GM19463 (cell line): ENCODE measurements at regions not wholly inside any gene's neighbourhood (a gene's known extent, or its start where the extent isn't known, plus 50 kb on each side); places are given as distances from the start of the nearest gene placed in this dataset.
"Not testable (repeated sequence)": the region's sequence is repeated elsewhere in the genome, so short reads cannot be mapped to it uniquely, and the experiment has no call there.

ENCODE experiments used
- ATAC-seq: cut with Tn5 transposase; IDR thresholded peaks from one replicate; pipeline ENCODE4 v1.9.1; 2021; ENCODE audit warnings: mild to moderate bottlenecking, moderate library complexity; ENCODE audit not compliant: unreplicated experiment

DNA sequence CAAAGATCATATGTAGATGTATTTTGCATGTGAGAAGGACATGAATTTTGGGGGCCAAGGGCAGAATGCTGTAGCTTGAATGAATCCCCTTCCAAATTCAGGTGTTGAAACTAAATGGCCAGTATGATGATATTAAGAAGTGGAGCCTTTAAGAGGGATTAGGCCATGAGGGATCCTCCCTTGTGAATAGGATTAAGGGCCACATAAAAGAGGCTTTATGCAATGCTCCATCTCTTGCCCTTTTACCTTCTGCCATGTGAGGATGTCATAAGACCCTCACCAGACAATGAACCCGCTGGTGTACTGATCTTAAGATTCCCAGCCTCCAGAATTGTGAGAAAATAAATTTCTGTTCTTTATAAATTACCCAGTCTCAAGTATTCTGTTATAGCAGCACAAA, 206.1 kb downstream of the YTHDC2 start:
- ATAC-seq, result no peak

DNA sequence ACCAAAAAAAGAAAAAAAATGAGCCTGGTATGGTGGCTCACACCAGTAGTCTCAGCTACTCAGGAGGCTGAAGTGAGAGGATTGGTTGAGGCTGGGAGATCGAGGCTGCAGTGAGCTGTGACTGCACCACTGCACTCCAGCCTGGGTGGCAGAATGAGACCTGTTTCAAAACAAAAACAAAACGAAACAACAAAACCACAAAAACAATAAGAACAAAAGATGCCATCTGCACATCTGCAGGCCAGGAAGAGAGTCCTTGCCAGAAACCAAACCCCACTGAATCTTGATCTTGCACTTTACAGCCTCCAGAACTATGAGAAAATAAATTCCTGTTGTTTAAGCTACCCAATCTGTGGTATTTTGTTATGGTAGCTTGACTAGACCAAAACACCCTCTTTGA, 207.7 kb downstream of the YTHDC2 start:
- ATAC-seq, result no peak

DNA sequence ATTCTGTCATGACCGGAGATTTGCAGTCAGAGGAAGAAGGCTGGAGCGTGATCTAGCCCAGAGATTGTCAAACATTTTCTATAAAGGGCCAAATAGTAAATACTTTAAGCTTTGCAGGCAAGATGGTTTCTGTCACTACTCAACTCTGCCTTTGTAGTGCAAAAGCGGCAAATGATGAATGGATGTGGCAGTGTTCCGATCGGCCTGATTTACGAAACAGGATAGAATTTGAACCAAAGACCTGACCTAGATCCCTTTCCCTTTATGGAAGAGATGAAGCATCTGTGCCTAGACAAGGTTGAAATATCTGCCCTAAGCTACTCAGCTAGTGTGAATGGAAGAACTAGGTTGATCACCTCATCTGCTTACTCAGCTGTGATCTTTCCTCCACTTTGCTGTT, 209.5 kb downstream of the YTHDC2 start:
- ATAC-seq, result no peak

DNA sequence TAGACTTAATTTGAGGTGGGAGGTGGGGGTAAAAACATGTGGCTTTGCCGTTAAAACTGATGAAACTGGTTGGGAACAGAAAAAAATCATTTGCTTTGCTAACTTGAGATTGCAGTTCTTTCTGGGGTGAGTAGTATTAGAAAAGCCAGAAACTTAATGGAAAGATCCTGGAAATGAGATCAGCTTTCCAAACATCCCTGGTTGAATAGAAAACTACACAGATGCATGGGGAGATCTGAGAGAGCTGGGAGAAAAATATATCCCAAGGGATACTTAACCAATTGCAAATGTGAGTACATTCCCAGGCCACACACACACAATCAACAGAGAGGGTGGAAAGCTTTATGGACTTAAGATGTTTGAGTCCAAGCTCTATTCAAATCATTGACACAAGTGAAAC, 222.3 kb downstream of the YTHDC2 start:
- no peak for ATAC-seq

DNA sequence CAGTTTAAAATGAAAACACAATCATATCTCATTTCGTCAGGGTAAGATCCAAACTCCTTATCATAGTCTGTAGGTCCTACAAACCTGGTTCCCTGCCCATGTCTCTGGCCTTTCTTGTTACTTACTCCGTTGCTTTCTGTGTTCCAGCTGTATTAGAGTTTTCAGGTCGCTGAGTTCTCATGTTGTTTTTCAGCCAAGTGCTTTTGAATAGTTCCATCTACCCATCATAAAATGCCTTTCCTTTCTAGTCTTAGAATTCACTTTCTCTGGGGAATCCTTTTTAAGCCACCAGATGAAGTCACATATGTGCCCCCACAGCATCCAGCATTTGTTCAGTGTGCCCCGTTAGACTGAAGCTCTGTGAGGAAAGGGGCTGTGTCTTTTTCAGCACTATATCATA, 228.7 kb downstream of the YTHDC2 start:
- ATAC-seq, result no peak

DNA sequence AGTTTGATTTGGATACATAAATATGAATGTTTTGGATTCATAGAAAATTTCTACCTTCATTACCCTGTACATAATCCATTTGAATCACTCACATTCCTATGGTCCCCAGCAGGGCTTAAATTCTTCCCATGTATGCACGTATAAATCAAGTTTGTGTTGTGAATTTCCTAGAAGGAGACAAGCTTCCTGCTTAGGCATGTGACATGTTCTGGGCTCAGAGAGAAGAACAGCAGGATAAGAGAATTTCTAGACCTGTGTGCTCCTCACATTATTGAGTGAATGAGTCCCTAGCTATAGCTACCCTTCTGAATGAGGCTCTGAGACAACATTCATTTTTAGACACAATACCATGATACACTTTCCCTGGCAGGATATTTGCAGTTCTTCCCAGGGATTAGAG, 229.1 kb downstream of the YTHDC2 start:
- ATAC-seq, result no peak

DNA sequence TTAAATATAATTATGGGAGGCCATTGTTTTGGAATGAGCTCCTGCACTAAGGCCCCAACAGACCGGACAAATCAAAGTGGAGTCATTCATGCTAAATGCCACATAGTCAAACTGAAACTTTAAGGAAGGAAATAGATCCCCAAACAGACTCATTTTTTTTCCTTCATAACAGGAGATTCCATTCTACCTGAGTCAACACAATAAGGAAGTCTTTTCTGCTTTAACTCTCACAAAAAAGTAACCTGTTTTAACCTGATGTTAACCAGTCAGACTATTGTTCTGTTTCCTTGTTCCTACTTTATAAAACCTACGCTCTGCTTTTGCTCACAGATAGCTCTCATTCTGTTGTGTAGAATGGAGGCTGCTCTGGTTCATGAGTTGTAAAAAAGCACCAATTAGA, 234.9 kb downstream of the YTHDC2 start:
- no peak for ATAC-seq

DNA sequence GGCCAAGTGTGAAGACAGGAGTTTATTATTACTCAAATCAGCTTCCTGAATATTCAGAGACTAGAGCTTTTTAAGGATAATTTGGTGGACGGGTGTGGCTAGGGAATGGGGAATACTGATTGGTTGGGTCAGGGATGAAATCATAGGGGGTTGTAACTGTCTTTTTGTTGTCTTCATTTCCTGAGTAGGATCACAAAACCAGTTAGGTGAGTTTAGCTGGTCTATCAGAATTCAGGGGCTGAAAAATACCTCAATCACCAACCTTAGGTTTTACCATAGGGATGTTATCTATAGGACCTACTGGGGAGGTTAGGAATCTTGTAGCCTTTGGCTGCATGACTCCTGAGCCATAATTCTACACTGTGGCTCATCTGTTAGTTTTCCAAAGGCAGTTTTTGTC, 235.8 kb downstream of the YTHDC2 start:
- no peak for ATAC-seq

DNA sequence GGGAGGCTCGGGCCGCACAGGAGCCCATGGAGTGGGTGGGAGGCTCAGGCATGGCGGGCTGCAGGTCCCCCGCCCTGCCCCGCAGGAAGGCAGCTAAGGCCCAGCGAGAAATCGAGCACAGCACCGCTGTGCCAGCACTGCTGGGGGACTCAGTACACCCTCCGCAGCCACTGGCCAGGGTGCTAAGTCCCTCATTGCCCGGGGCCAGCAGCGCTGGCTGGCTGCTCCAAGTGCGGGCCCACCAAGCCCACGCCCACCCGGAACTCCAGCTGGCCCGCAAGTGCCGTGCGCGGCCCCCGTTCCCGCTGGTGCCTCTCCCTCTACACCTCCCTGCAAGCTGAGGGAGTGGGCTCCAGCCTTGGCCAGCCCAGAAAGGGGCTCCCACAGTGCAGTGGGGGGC, 239.7 kb downstream of the YTHDC2 start:
- ATAC-seq, result not testable (repeated sequence)

DNA sequence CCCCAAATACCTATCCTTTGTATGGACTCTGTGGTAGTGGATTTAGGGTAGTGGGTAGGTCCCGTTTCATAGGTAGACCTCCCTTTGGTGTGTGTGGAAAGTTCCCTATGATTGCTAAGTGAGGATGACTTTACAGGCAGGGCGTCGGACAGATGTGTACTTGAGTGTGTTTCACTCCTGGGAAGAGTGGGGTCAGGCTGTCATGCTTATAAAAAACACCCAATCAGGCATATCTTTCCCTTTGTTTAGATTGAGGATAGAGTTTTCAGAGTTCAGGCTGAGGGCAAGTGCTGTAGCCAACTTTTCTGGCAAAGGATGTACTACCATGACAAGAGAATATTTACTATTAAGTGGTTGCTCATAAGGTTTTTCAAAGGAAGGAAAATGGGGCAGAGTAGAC, 242.0 kb downstream of the YTHDC2 start:
- no peak for ATAC-seq

DNA sequence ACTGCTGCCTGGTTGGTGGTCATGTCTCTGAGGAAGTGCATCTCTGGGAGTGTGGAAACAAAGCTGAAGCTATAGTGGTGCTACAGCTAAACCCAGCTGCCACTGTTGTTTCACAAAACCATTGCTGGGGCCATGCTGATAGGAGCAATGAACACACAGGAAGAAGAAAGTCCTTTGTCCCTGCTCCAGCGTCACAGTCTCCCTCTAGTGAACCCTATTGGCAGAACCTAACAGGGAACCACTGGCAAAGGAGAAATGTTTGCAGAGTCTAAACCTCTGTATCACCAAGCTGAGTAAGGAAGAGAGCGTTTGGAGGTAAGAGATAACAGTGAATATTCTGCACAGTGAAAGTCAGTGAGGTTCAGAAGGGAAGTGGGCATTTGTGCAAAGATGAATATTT, 244.0 kb downstream of the YTHDC2 start:
- ATAC-seq, result no peak

DNA sequence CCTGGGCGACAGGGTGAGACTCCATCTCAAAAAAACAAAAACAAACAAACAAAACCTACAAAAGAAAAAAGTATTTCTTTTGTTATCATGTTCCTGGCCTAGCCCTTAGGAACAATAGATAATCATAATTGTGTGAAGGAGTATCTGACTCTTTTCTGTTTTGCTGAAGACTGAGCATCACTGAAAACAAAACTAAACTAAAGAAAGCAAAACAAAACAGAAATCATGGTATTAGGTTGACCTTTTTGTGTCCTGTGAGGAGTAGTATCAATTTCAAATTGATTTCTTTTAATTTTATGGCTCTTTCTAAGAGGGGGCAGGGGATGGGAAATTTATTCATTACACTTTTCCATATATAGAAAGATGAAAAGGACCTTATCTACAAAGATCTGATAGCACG, 246.0 kb downstream of the YTHDC2 start:
- no peak for ATAC-seq

DNA sequence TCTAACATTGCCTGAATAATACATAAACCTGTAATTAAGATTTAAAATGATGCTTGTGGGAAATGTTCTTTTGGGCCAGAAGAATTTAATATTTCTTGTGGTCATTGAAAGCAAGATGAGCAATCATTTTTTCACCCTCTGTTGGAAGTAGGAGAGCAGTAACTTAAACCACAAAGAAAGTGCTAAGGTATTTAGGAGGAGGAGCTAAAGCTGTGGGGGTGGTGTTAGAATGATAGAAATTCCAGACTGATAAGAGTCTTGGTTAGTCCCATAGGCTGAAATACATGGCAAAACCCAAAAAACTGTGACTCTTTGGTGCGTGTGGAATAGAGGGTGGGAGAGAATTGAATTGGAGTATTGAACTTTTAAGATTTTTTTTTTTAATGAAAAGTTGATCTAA, 247.0 kb downstream of the YTHDC2 start:
- no peak for ATAC-seq

DNA sequence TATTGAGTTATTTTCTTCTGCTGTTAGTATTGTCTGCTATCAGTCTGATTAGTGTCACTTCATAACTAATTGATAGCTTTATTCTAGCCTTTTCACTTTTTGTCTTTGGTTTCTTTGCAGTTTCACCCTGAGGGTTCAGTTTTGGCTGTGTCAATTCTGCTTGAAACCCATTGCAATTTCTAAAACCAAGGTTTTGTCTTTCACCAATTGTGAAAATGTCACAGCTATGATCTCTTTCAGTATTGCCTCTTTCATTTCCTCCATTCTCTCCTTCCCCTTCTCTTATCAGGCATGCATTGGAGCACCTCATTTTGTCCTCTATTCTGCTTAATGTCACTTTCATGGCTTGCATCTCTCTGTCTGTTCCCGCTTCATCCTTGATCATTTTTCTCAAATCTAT, 248.1 kb downstream of the YTHDC2 start:
- ATAC-seq, result no peak

DNA sequence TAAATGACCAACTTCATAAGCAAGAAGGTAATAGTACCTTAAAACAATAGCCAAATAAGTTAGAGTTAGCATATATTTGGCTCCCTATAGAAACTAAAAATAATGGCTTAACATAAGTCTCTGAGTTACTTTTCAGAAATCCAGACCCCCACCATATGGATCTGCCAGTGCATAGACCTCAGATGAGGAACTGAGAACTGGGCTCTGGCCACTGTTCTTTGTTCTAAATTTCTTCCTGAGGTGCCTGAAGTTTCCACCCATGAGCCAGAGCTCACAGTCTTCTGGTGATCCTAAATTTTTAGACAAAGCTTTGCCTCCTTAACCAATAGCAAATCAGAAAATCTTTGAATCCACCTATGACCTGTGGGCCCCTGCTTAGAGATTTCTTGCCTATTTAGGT, 250.9 kb downstream of the YTHDC2 start:
- no peak for ATAC-seq

DNA sequence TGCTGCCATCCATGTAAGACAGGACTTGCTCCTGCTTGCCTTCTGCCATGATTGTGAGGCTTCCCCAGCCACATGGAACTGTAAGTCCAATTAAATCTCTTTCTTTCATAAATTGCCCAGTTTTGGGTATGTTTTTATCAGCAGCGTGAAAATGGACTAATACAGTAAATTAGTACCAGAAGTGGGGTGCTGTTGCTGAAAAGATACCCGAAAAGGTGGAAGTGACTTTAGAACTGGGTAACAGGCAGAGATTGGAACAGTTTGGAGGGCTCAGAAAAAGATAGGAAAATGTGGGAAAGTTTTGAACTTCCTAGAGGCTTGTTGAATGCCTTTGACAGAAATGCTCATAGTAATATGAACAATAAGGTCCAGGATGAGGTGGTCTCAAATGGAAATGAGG, 253.3 kb downstream of the YTHDC2 start:
- ATAC-seq, result not testable (repeated sequence)

DNA sequence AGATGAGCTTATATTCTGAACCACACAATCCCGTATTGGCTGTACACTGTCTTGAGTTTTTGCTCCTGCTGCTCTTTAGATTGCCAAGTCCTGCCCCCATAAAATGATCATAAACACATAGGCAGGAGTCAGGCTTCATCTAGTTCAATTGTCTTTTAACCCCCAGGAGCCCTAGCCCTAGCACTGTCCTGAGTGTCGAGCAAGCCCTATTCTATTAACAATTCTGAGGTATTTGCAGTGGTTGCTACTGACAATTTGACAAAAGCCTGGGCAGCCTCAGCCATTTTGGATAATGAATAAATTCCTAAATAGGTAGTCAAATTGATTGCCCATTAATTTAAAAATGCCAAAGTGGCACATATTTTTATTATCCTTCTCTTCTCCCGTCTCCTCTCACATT, 257.2 kb downstream of the YTHDC2 start:
- ATAC-seq, result no peak

DNA sequence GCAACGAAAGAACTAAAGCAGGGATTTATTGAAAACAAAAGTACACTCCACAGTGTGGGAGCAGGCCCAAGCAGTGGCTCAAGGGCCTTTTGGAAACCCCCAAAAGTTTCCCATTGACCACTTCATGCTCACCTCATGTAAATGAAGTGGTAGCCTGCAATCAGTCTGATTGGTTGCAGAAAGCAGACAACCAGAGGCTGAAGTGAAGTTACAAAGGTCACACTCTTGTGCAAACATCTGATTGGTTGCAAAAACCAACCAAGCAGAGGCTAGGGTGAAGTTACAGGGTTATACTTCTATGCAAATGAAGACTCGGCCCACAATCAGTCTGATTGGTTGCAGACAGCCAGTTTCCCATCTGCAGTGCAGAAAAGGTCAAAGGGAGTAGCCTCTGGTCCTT, 258.0 kb downstream of the YTHDC2 start:
- peak; percentile 95 for ATAC-seq

DNA sequence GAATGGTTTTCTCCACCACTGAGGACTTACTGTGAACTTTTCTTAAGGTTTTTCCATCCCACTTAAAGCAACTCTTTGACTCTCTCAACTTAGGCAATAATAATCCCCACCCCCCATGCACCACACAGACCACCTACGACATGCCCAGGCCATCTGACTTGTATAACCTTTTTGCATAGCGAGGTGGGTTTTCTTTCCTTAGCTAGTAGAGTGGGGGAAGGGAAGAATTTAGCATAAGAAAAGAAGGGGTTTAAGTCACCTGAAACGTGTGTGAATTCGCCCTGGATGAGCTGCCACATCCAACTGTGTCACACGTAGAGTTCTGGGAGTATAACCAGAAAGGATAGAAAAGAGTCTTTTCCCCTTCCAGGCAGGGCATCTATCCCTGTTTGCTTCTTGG, 262.7 kb downstream of the YTHDC2 start:
- ATAC-seq, result no peak

DNA sequence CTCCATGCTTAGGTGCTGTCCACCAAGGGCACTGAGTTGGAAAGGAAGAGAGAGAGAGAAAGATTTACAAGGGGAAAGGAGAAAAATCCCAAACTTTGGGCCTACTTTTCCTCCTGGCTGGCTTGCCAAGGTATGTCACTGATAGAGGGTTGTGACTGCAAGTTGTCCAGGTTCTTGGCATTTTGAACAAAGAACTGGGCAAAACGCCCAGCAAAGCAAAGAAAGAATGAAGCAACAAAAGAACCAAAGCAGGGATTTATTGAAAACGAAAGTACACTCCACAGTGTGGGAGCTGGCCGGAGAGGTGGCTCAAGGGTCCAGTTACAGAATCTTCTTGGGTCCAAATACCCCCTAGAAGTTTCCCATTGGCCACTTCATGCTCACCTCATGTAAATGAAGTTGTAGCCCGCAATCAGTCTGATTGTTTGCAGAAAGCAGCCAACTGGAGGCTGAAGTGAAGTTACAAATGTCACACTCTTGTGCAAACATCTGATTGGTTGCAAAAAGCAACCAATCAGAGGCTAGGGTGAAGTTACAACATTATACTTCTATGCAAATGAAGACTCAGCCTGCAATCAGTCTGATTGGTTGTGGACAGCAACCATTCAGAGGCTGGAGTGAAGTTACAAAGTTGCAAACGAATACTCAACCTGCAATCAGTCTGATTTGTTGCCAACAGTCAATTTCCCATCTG, 263.5 kb downstream of the YTHDC2 start:
- ATAC-seq, result no peak

DNA sequence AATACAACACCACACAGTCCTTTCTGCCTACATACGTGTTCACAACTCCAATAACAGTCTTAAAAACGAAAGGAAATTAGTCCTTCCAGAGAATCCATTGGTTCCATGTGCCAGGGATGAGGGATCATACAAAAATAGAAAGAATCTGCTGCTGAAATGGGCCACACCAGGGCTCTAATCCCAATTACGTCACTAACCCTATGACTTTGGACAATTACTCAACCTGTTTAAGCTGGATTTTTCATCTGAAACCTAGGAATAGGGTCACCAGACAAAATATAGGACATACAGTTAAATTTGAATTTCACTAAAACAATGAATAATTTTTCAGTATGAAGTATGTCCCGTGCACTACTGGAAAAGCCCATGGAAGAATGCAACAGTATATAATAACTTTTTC, 264.7 kb downstream of the YTHDC2 start:
- no peak for ATAC-seq

DNA sequence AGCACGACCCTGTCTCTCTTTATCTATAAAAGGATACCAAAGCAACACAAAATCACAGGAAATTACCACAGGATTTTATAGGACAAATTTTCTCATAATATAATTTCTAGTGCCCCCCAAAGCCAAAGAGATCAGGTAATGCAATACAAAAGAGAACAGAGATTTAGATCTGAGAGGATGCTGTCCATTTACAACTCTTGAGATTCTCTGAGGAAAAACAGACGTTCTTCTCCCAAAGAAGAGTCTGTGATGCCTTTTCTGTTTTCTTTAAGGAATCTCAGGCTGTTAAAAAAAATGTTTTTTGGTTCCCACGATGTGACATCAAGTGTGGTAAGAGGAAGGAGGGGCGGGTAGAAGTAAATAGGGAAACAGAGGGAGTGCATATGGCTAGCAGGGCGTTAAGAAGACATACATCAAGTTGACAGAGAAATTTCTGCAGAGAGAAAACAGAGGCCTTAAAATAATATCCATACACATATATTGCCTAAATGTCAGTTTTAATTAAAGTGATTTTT, 274.7 kb downstream of the YTHDC2 start:
- ATAC-seq, result no peak

DNA sequence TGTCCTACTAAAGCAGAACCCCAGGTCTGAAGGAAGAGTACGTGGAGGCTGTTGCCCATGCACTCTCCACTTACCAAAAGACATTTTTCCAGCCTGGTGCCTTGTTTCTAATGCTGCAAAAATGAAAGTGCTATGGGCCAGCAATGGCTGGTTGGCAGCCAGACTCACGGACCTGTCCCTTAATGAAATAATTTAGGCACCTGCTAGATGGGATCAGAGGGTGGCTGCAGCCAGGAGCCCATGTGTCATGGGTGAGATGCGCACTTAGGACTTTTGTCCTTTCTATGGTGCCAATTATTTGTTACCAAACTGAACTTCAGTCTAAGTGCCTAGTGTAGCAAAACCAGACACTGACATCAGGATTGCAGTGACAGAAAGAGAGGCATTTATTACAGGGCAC, 276.3 kb downstream of the YTHDC2 start:
- ATAC-seq, result no peak
